ENCODE measurements at regions not wholly inside any gene's neighbourhood (a gene's known extent, or its start where the extent isn't known, plus 50 kb on each side); places are given as distances from the start of the nearest gene placed in this dataset.

- no peak overlapping the region for H3K4me3 ChIP-seq (ENCODE audit: low read depth, low read length, poor library complexity, severe bottlenecking)
- ChIA-PET CTCF (no interaction called here), POLR2A (ENCODE audit: low non-redundant PET) (no interaction called here)
- no peak overlapping the region for H3K27ac ChIP-seq (ENCODE audit: low read depth, low read length, poor library complexity, severe bottlenecking)
- TF ChIP-seq, protein P1, sequence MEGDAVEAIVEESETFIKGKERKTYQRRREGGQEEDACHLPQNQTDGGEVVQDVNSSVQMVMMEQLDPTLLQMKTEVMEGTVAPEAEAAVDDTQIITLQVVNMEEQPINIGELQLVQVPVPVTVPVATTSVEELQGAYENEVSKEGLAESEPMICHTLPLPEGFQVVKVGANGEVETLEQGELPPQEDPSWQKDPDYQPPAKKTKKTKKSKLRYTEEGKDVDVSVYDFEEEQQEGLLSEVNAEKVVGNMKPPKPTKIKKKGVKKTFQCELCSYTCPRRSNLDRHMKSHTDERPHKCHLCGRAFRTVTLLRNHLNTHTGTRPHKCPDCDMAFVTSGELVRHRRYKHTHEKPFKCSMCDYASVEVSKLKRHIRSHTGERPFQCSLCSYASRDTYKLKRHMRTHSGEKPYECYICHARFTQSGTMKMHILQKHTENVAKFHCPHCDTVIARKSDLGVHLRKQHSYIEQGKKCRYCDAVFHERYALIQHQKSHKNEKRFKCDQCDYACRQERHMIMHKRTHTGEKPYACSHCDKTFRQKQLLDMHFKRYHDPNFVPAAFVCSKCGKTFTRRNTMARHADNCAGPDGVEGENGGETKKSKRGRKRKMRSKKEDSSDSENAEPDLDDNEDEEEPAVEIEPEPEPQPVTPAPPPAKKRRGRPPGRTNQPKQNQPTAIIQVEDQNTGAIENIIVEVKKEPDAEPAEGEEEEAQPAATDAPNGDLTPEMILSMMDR (conservative IDR thresholded peaks at IDR 0.05; ENCODE audit: low read depth, low read length), result no peak
- TF ChIP-seq EZH2 (IDR thresholded peaks at IDR 0.05; ENCODE audit: borderline replicate concordance, low read depth, low read length, poor library complexity, severe bottlenecking), result no peak
- intact Hi-C loops (cut with micrococcal nuclease; ENCODE audit: unreplicated experiment), result no loop called here
- H3K36me3 ChIP-seq (ENCODE audit: insufficient read depth, low read length, poor library complexity, severe bottlenecking), result no peaks in the 10 kb centered on the region
- no peaks in the 10 kb centered on the region for H3K4me1 ChIP-seq (ENCODE audit: insufficient read depth, low read length, poor library complexity, severe bottlenecking)
- H3K27me3 ChIP-seq (replicated peaks; ENCODE audit: insufficient read depth, low read depth, low read length, poor library complexity), result no peaks in the 10 kb centered on the region
- no peaks in the 10 kb centered on the region for H3K9me3 ChIP-seq (ENCODE audit: low read depth, low read length, poor library complexity, severe bottlenecking)
- no peak for DNase-seq (ENCODE audit: low spot score)
- no TSS peak for BruUV-seq (replicated peaks)
Measured at GRCh38 chr3:147773116-147773630, 364.0 kb downstream of the ZIC1 start.

DNA sequence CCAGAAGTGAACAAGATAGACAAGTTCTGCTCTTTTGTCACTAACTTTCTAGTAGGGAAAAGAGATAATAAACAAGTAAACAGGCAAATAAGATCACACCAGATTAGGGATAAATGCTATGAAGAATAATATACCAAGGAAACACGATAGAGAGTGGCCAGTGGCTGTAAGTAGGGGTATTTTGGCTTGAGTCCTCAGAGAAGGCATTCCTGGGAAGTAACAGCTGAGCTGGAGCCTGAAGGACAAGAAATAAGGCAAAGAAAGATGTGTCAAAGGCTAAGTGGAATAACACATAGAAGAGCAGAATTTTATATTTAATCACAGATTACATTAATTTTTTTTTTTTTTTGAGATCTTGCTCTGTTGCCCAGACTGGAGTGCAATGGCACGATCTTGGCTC, 366.2 kb downstream of the ZIC1 start:
- intact Hi-C loops (cut with micrococcal nuclease; ENCODE audit: unreplicated experiment), result no loop called here
- Histone ChIP-seq H3K36me3 (ENCODE audit: insufficient read depth, low read length, poor library complexity, severe bottlenecking) (no peaks in the 10 kb centered on the region), H3K27me3 (replicated peaks; ENCODE audit: insufficient read depth, low read depth, low read length, poor library complexity) (no peaks in the 10 kb centered on the region), H3K4me3 (ENCODE audit: low read depth, low read length, poor library complexity, severe bottlenecking) (no peak overlapping the region), H3K4me1 (ENCODE audit: insufficient read depth, low read length, poor library complexity, severe bottlenecking) (no peaks in the 10 kb centered on the region), H3K27ac (ENCODE audit: low read depth, low read length, poor library complexity, severe bottlenecking) (no peak overlapping the region), H3K9me3 (ENCODE audit: low read depth, low read length, poor library complexity, severe bottlenecking) (no peaks in the 10 kb centered on the region)
- DNase-seq (ENCODE audit: low spot score), result no peak
- BruUV-seq (replicated peaks), result no TSS peak
- no peak for TF ChIP-seq EZH2 (IDR thresholded peaks at IDR 0.05; ENCODE audit: borderline replicate concordance, low read depth, low read length, poor library complexity, severe bottlenecking)
- TF ChIP-seq, protein P1 (conservative IDR thresholded peaks at IDR 0.05; ENCODE audit: low read depth, low read length), result no peak
- ChIA-PET POLR2A (ENCODE audit: low non-redundant PET) (no interaction called here), CTCF (no interaction called here)

DNA sequence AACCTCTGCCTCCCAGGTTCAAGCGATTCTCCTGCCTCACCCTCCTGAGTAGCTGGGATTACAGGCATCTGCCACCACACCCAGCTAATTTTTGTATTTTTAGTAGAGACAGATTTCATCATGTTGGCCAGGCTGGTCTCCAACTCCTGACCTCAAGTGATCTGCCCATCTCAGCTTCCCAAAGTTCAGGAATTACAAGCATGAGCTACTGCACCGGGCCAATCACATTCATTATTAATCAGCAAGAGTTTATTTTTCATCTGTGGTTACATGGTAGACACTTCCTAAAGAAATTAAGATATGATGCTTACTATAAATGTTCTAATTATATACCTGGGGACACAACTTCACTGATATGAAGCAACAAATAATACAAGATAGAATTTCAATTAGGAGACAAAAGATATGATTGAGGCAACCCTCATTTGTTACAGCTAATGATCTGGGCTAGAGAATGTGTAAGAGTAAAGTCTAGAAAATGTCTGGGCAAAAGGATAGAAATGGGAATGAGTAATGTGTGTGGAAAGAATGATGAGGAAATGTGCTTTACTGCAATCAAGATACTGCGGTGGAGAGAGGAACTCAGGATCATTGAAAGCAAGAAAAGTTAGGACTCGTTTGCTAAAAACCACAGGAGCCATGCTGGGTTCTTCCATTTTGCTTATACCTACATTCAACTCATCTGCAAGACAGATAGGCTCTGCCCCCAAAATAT, 366.8 kb downstream of the ZIC1 start:
- intact Hi-C loops (cut with micrococcal nuclease; ENCODE audit: unreplicated experiment), result no loop called here
- BruUV-seq (replicated peaks), result no TSS peak
- no peaks in the 10 kb centered on the region for H3K36me3 ChIP-seq (ENCODE audit: insufficient read depth, low read length, poor library complexity, severe bottlenecking)
- no peak for DNase-seq (ENCODE audit: low spot score)
- no peaks in the 10 kb centered on the region for H3K27me3 ChIP-seq (replicated peaks; ENCODE audit: insufficient read depth, low read depth, low read length, poor library complexity)
- no peak overlapping the region for H3K27ac ChIP-seq (ENCODE audit: low read depth, low read length, poor library complexity, severe bottlenecking)
- no peak overlapping the region for H3K4me3 ChIP-seq (ENCODE audit: low read depth, low read length, poor library complexity, severe bottlenecking)
- POLR2A ChIA-PET (ENCODE audit: low non-redundant PET), result no interaction called here
- H3K9me3 ChIP-seq (ENCODE audit: low read depth, low read length, poor library complexity, severe bottlenecking), result no peaks in the 10 kb centered on the region
- TF ChIP-seq EZH2 (IDR thresholded peaks at IDR 0.05; ENCODE audit: borderline replicate concordance, low read depth, low read length, poor library complexity, severe bottlenecking), result no peak
- TF ChIP-seq, protein P1 (conservative IDR thresholded peaks at IDR 0.05; ENCODE audit: low read depth, low read length), result no peak
- H3K4me1 ChIP-seq (ENCODE audit: insufficient read depth, low read length, poor library complexity, severe bottlenecking), result no peaks in the 10 kb centered on the region
- CTCF ChIA-PET, result no interaction called here

Measured in A673 (cell line).